SK-N-SH (cell line): ENCODE measurements at regions not wholly inside any gene's neighbourhood (a gene's known extent, or its start where the extent isn't known, plus 50 kb on each side); places are given as distances from the start of the nearest gene placed in this dataset.
A peak's percentile ranks its signal among the peaks of the same experiment; 100 is the strongest.

Experiments used
- EP300 ChIP-seq, 2 experiments: IDR thresholded peaks; 2 replicates each; pipeline versions ENCODE4 v1.4.0 to v1.6.1; 2012; ENCODE audit warnings: borderline replicate concordance in 1 of 2, low read depth in 1 of 2, low read length in 1 of 2
- POLR2AphosphoS5 ChIP-seq: IDR thresholded peaks from 2 replicates; pipeline ENCODE4 v1.6.1; 2012; ENCODE audit warnings: low read depth, low read length
- RCOR1 ChIP-seq: fragments of 150-350 bp; IDR thresholded peaks from 2 replicates; pipeline ENCODE4 v1.6.1; 2017; ENCODE audit warnings: antibody characterized with exemption, low read length

GRCh38 chr11:103696123-103696522 is 340.3 kb upstream of the DDI1 start:
- TF ChIP-seq RCOR1 (peak; percentile 64; the same call in 1 of the 2 replicates), EP300 (IDR thresholded peaks at IDR 0.05; ENCODE audit: borderline replicate concordance in 1 of 2, low read depth in 1 of 2, low read length in 1 of 2) (peak in 1 of 2 experiments; percentile 74; a peak in 2 of 4 replicates), POLR2AphosphoS5 (no peak)
